ENCODE measurements at regions not wholly inside any gene's neighbourhood (a gene's known extent, or its start where the extent isn't known, plus 50 kb on each side); places are given as distances from the start of the nearest gene placed in this dataset.

DNA sequence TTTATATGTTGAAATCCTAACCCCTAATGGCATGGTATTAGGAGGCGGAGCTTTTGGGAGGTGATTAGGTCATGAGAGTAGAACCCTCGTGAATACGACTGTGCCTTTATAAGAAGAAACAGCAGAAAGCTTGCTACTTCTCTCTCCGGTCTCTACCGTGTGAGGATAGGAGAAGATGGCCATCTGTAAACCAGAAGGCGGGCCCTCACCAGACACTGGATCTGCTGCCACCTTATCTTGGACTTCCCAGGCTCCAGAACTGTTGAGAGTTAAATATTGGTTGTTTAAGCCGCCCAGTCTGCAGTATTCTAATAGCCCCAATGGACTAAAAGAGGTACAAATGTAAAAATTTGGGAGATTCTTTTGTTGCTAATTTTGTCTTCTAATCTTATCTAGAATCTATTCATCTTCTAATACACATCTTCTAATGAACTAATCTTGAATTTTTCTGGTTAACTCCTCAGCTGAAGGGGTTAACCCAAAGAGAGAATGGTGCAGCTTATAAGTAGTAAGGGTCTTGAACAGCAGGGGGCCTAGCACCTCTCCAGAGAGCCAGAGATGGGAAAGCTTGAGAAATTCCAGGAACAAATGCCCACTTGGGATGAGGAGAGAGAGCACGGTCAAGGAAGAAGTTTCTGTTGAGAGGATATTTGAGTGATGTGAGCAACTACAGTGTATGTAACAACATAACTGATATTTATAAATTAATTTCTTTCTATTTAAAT is 264.0 kb upstream of the GRIP1 start:
- H3K36me3 Mint-ChIP-seq (ENCODE audit: low read depth) = no peaks in the 10 kb centered on the region
- ChIA-PET CTCF (no interaction called here), POLR2A (no interaction called here)
- H3K9me3 Mint-ChIP-seq = no peaks in the 10 kb centered on the region
- ATAC-seq (ENCODE audit: low read depth) (no peak), DNase-seq (no peak)
- intact Hi-C loops (cut with micrococcal nuclease) = no loop called here
- TF ChIP-seq, protein P1, sequence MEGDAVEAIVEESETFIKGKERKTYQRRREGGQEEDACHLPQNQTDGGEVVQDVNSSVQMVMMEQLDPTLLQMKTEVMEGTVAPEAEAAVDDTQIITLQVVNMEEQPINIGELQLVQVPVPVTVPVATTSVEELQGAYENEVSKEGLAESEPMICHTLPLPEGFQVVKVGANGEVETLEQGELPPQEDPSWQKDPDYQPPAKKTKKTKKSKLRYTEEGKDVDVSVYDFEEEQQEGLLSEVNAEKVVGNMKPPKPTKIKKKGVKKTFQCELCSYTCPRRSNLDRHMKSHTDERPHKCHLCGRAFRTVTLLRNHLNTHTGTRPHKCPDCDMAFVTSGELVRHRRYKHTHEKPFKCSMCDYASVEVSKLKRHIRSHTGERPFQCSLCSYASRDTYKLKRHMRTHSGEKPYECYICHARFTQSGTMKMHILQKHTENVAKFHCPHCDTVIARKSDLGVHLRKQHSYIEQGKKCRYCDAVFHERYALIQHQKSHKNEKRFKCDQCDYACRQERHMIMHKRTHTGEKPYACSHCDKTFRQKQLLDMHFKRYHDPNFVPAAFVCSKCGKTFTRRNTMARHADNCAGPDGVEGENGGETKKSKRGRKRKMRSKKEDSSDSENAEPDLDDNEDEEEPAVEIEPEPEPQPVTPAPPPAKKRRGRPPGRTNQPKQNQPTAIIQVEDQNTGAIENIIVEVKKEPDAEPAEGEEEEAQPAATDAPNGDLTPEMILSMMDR (IDR thresholded peaks at IDR 0.05) = no peak
- no peaks in the 10 kb centered on the region for H3K4me1 Mint-ChIP-seq
- H3K27me3 Mint-ChIP-seq = peaks cover 4% of the 10 kb centered on the region
- H3K27ac Mint-ChIP-seq = no peak overlapping the region
- no peak overlapping the region for H3K4me3 Mint-ChIP-seq

DNA sequence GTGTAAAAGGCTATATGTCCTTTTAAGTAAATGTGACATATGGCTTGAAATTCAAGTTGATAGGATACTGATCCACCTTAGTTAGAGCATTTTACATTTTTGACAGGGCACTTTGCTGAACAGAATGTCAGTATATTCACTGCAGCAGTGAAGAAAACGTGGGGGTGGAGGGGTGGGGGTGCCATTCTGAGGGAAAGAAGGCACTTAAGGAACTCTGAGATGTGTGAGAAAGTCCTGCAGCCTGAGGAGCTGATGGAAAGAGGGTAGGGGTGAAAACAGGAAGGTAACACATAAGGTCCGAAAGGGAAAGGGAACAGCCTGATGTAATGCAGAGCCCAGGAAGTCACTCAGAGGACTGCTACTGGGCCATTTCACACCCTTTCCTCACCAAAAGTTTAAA is 265.5 kb upstream of the GRIP1 start:
- no peak for DNase-seq
- Mint-ChIP-seq H3K4me1 (no peaks in the 10 kb centered on the region), H3K4me3 (no peak overlapping the region), H3K36me3 (ENCODE audit: low read depth) (no peaks in the 10 kb centered on the region), H3K27me3 (peaks cover 4% of the 10 kb centered on the region), H3K9me3 (no peaks in the 10 kb centered on the region), H3K27ac (no peak overlapping the region)
- POLR2A ChIA-PET = no interaction called here
- ATAC-seq (ENCODE audit: low read depth) = no peak
- CTCF ChIA-PET = no interaction called here
- TF ChIP-seq, protein P1 (IDR thresholded peaks at IDR 0.05) = no peak
- intact Hi-C loops (cut with micrococcal nuclease) = no loop called here

DNA sequence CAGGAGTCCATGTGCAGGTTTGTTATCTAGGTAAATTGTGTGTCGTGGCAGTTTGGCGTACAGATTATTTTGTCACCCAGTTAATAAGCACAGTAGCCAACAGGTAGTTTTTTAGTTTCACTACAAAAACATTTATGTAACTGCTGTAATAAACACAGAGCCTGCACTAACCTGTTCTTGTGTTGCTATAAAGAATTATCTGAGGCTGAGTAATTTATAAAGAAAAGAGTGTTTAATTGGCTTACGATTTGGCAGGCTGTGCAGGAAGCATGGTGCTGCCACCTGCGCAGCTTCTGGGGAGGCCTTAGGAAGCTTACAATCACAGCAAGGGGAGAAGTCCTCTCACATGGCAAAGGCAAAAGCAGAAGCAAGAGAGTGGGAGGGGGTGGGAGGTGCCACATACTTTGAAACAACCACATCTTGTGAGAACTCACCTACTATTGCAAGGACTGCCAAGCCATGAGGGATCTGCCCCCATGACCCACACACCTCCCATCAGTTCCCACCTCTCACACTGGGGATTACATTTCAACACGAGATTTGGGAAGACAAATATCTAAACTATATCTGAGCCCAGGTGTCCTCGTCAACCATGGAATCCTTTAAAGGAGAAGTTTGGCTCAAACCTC is 266.4 kb upstream of the GRIP1 start:
- DNase-seq (no peak), ATAC-seq (ENCODE audit: low read depth) (no peak)
- H3K4me1 Mint-ChIP-seq = no peaks in the 10 kb centered on the region
- TF ChIP-seq, protein P1 (IDR thresholded peaks at IDR 0.05) = no peak
- no peaks in the 10 kb centered on the region for H3K36me3 Mint-ChIP-seq (ENCODE audit: low read depth)
- H3K27me3 Mint-ChIP-seq = peaks cover 4% of the 10 kb centered on the region
- no peak overlapping the region for H3K4me3 Mint-ChIP-seq
- H3K9me3 Mint-ChIP-seq = no peaks in the 10 kb centered on the region
- H3K27ac Mint-ChIP-seq = no peak overlapping the region
- intact Hi-C loops (cut with micrococcal nuclease) = no loop called here
- POLR2A ChIA-PET = no interaction called here
- CTCF ChIA-PET = no interaction called here

DNA sequence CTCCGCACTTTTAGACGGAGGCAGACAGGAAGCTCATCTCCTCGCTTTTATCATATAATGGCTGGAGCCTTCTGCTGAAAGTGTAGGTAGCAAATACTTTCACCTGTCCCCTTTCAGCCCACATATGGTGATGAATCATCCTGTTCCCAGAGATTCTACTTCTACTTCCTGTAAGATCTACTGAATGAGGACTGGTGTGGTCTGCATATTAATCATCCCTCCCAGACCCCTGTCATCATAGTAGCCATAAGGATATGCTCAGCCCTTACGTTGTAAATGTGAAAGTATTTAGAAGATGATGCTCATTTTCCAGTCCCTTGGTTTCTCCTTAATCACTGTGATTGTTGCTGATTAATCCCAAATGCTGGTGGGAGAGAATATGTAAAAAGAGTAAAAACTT is 268.2 kb upstream of the GRIP1 start:
- TF ChIP-seq, protein P1 (IDR thresholded peaks at IDR 0.05) = no peak
- Mint-ChIP-seq H3K9me3 (no peaks in the 10 kb centered on the region), H3K27ac (no peak overlapping the region), H3K36me3 (ENCODE audit: low read depth) (no peaks in the 10 kb centered on the region), H3K4me1 (no peaks in the 10 kb centered on the region), H3K27me3 (peaks cover 4% of the 10 kb centered on the region), H3K4me3 (no peak overlapping the region)
- ATAC-seq (ENCODE audit: low read depth) (no peak), DNase-seq (no peak)
- POLR2A ChIA-PET = no interaction called here
- CTCF ChIA-PET = no interaction called here
- intact Hi-C loops (cut with micrococcal nuclease) = no loop called here

DNA sequence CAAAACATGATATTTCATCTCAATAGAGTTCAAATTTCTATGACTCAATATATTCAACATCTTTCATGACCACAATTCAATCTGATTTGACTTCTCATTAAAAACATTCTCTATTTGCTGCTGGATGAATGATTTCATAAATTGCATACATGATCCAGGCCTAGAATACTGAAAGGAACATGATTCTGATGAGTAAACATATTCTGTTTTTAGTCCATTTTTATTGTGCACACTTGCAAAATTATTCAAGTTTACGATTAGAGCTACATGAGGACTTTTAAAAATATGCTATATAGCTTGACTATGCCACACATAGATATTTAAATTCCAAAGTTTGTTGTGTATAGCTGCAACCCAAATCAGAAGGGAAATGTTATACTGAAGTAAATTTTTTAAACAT is 273.8 kb upstream of the GRIP1 start:
- Mint-ChIP-seq H3K27me3 (no peaks in the 10 kb centered on the region), H3K4me1 (no peaks in the 10 kb centered on the region), H3K4me3 (no peak overlapping the region), H3K9me3 (no peaks in the 10 kb centered on the region), H3K36me3 (ENCODE audit: low read depth) (no peaks in the 10 kb centered on the region), H3K27ac (no peak overlapping the region)
- ChIA-PET CTCF (no interaction called here), POLR2A (no interaction called here)
- intact Hi-C loops (cut with micrococcal nuclease) = no loop called here
- ATAC-seq (ENCODE audit: low read depth) (no peak), DNase-seq (no peak)
- TF ChIP-seq, protein P1 (IDR thresholded peaks at IDR 0.05) = no peak
